HG02943 (cell line): ENCODE measurements at regions not wholly inside any gene's neighbourhood (a gene's known extent, or its start where the extent isn't known, plus 50 kb on each side); places are given as distances from the start of the nearest gene placed in this dataset.

Source experiments
- ATAC-seq: cut with Tn5 transposase; IDR thresholded peaks from one replicate; pipeline ENCODE4 v1.9.1; 2021; ENCODE audit warnings: mild to moderate bottlenecking, low read depth, moderate library complexity; ENCODE audit not compliant: unreplicated experiment

- no peak for ATAC-seq
Observed at GRCh38 chrX:110866421-110866820, 70.8 kb upstream of the CHRDL1 start.

GRCh38 chrX:110863883-110864282 lies 68.3 kb upstream of the CHRDL1 start:
- no peak for ATAC-seq

GRCh38 chrX:110858565-110858964 lies 62.9 kb upstream of the CHRDL1 start:
- ATAC-seq: no peak

GRCh38 chrX:110853610-110854009 lies 58.0 kb upstream of the CHRDL1 start:
- ATAC-seq: peak; percentile 46

- no peak for ATAC-seq
Observed at GRCh38 chrX:110852180-110852579, 56.6 kb upstream of the CHRDL1 start.

- ATAC-seq: no peak
Observed at GRCh38 chrX:110851780-110852179, 56.2 kb upstream of the CHRDL1 start.

- no peak for ATAC-seq
Observed at GRCh38 chrX:110847334-110847733, 51.7 kb upstream of the CHRDL1 start.

GRCh38 chrX:110846071-110846470 lies 50.5 kb upstream of the CHRDL1 start:
- ATAC-seq: no peak
